HL-60/S4 treated with retinoic acid at 250 ng/mL for 4 days and 3 days (cell line): ENCODE measurements at regions not wholly inside any gene's neighbourhood (a gene's known extent, or its start where the extent isn't known, plus 50 kb on each side); places are given as distances from the start of the nearest gene placed in this dataset.
"Not testable (repeated sequence)": the region's sequence is repeated elsewhere in the genome, so short reads cannot be mapped to it uniquely, and the experiment has no call there.

Source experiments
- in situ Hi-C: fragments of 300-500 bp; cut with MboI; formaldehyde crosslinking; loops from 2 replicates; pipeline ENCODE4 v1.7.0; 2022; ENCODE audit warnings: low sequenced_read_pairs

DNA sequence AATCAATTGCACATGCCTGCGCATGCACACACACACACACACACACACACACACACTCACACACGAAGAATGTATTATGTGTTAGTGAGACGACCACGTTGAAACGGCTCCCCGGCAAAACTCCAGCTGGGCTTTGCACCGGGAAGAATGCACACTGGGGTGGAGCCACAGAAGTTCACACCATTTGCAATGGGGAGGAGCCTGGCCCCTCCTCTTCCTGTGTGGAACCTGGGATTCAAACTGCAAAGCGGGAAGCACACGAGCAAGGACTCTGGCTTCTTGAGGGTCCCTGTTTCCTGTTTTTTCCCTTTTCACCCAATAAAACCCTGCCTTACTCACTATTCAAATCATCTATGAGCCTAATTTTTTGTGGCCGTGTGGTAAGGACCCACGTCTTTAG lies 304.0 kb upstream of the TMEFF2 start:
- in situ Hi-C loops: no loop called here

GRCh38 chr2:192488158-192488557 lies 293.4 kb upstream of the TMEFF2 start:
- in situ Hi-C loops: not testable (repeated sequence)

DNA sequence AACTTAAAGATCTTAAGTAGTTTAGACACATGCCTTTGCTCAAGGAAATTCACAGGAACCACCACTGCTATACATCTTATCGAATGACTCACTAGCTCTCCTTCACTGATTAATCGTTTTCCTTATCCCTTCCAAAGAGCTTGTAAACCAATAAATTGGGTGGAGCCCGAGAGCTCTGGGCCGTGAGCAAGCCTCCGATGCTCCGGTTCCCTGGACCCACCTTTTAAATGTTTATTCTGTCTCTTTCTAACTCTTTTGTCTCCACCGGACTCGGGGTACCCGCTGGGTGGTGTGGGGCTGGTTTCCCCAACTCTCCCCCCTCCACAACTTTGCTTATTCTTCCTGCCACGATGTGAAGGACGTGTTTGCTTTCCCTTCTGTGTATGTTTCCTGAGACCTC lies 292.9 kb upstream of the TMEFF2 start:
- in situ Hi-C loops: no loop called here

DNA sequence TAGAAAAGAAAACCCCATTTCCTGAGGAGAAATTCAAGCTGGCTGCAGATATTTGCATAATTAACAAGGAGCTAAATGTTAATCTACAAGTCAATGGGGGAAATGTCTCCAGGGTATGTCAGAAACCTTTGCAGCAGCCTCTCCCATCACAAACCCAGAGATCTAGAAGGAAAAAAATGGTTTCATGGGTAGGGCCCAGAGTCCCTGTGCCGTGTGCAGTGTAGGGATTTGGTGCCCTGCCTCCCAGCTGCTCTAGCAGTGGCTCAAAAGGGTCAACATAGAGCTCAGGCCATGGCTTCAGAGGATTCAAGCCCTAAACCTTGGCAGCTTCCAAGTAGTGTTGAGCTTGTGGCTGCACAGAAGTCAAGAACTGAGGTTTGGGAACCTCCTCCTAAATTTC lies 290.2 kb upstream of the TMEFF2 start:
- in situ Hi-C loops: no loop called here

- in situ Hi-C loops: no loop called here
Observed at GRCh38 chr2:192480984-192481383, 286.3 kb upstream of the TMEFF2 start.

GRCh38 chr2:192473331-192473730 lies 278.6 kb upstream of the TMEFF2 start:
- in situ Hi-C loops: no loop called here

- in situ Hi-C loops: no loop called here
Observed at GRCh38 chr2:192471982-192472381, 277.2 kb upstream of the TMEFF2 start.

DNA sequence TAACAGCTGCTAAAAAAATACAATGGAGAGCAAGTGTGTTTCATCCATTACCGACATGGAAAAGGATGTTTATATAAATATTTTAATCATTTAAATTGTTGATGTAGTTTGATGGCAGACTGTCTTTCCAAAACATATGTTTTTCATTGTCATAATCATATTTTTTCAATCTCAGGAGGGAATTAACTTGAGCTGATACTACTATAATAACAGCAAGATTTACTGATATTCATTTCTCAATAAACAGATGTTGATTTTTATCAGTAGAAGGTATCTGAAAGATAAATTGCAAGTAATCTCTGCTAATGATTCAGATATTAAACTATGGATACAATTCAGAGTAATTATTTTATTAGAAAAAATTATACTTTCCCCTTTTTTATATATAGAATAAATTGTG lies 274.9 kb upstream of the TMEFF2 start:
- in situ Hi-C loops: no loop called here

DNA sequence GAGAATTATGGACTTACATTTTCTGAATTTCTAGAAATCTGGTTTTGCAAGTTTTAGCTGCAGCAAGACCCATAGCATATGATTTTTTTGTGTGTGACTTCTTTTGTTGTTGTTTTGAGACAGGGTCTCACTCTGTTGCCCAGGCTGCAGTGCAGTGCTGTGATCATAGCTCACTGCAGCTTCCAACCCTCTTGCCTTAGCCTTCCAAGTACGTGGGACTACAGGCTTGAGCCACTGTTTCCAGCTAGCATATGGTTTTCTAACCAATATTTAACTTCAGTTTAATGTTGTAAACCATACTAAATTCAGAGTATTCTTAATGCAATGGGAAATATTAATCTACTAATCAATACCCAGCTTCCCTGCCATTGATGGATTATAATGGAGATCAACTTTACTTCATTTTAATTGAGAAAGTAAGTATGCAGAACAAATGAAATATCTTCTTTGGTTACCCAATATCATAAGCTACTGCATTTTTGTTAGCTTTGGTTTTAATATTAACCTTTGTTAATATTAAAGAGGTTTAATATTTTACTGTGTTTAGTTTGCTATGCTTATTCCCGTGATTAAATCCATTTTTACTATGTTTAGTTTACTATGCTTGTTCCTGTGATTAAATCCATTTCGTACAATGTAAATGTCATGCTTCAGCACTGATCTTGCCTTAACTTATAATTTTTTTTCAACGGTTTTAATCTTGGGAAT lies 273.4 kb upstream of the TMEFF2 start:
- in situ Hi-C loops: no loop called here

- in situ Hi-C loops: no loop called here
Observed at GRCh38 chr2:192465141-192465540, 270.4 kb upstream of the TMEFF2 start.

- in situ Hi-C loops: no loop called here
Observed at GRCh38 chr2:192459422-192459821, 264.7 kb upstream of the TMEFF2 start.

GRCh38 chr2:192448881-192449280 lies 254.1 kb upstream of the TMEFF2 start:
- in situ Hi-C loops: no loop called here

DNA sequence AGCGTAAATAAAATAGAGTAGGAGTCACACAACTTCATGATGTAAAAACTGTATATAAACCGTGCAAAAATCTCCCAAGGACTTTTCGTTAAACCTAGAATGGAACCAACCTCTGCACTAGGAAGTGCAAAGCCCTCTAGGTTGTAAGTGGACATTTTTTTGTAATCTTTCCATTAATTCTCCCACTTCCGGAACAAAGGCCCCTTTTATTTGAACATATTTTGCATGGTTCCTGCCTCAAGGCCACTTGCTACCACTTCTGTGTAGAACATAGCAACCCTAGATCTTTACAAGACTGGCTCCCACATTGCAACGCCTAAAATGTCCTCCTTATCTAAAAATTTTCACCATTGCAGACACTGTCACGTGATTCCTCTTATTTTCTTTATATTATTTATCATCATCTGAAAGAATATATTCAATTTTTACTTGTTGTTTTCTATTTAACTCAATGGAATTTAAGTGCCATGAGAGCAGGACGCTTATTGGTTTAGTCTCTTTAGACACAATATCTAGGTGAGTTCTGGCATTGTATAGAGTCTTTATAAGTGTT lies 249.6 kb upstream of the TMEFF2 start:
- in situ Hi-C loops: no loop called here

DNA sequence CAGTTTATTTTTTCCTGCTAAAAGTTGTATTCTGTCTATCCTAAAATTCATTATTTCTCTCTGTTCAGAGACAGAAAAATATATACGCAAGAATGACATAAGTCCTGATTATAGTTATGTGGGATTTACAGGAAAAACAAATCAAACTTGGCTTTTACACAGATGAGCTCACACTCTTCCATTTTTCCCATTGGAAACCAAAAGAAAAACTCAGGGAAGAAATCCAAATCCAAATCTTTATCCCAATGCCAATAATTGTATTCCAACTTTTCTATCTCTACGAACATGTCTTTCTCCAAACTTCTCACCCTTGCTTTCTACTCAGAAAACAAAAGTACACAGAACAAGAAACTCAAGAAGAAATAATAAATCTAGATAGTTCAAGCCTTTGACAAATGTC lies 249.1 kb upstream of the TMEFF2 start:
- in situ Hi-C loops: no loop called here

- in situ Hi-C loops: no loop called here
Observed at GRCh38 chr2:192438239-192438638, 243.5 kb upstream of the TMEFF2 start.

GRCh38 chr2:192437653-192438052 lies 242.9 kb upstream of the TMEFF2 start:
- in situ Hi-C loops: no loop called here

GRCh38 chr2:192424243-192424642 lies 229.5 kb upstream of the TMEFF2 start:
- in situ Hi-C loops: no loop called here

GRCh38 chr2:192419786-192420185 lies 225.1 kb upstream of the TMEFF2 start:
- in situ Hi-C loops: no loop called here

GRCh38 chr2:192416060-192416459 lies 221.3 kb upstream of the TMEFF2 start:
- in situ Hi-C loops: no loop called here

DNA sequence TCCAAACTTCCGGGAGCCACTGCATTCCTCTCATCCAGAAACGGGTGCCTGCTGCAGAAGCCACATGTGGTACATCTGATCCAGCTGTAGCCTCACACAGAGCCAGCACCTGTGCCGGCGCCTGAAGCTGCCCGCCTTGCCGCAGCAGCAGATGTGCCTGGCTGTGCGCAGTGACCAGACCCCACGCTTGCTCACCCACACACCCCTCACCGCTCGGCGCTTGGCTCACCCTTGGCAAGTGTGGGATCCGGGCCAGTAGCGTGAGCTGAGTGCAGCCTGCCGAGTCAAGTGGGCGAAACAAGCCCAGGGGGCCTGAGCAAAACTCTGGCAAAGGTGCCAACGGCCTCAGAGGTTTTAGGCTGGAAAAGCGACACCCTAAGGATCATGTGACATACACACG lies 220.1 kb upstream of the TMEFF2 start:
- in situ Hi-C loops: no loop called here

DNA sequence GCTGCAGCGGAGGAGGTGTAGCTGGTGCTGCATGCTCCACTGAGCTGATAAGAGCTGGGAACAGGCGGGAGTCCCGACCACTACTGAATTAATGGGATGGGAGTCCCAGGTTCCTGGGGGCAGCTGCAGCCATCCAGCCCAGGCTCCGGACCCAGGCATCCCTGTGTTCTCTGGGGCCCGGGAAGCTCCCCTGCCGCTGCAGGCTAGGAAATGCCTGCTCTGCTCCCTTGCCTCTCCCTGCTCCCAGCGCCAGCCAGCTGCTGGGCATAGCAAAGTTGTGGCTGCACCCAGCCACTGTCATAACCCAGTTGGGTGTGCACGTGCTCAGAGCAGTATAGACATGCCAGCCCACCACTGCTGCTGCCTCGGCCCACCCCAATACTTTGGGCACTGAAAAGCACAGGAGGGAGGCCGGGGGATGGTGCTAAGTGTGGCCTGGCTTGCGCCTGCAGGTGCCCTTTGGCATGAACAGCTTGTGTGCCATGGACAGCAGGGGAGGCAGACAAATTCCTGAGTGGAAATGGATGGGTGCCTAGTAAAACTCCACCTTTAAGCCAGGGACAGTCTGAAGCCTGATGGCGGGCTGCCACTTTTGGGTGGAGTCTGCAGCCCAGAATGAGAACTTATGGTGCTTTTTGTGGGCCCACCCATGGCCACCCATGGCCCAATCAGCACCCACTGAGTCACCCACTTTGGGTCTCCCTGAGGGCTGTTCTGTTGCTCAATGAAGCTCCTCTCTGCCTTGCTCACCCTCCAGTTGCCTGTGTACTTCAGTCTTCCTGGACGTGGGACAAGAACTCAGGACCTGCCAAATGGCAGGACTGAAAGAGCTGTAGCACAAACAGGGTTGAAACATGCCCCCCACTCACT lies 219.3 kb upstream of the TMEFF2 start:
- in situ Hi-C loops: no loop called here

- in situ Hi-C loops: not testable (repeated sequence)
Observed at GRCh38 chr2:192412866-192413265, 218.1 kb upstream of the TMEFF2 start.
